ENCODE measurements at regions not wholly inside any gene's neighbourhood (a gene's known extent, or its start where the extent isn't known, plus 50 kb on each side); places are given as distances from the start of the nearest gene placed in this dataset.

- no peak for TF ChIP-seq CTCF (IDR thresholded peaks at IDR 0.05)
- no peak for TF ChIP-seq POLR2A (IDR thresholded peaks at IDR 0.05)
These were observed 96.5 kb upstream of the PIAS1 start for GRCh38 chr15:67957435-67958132.
